GM23248 (cell line): ENCODE measurements at regions not wholly inside any gene's neighbourhood (a gene's known extent, or its start where the extent isn't known, plus 50 kb on each side); places are given as distances from the start of the nearest gene placed in this dataset.
"Not testable (repeated sequence)": the region's sequence is repeated elsewhere in the genome, so short reads cannot be mapped to it uniquely, and the experiment has no call there.

Experiments used
- EZH2 ChIP-seq: fragments of 200-600 bp; sonication (generic); IDR thresholded peaks from 2 replicates; pipeline ENCODE4 v1.6.1; 2018; ENCODE audit warnings: antibody characterized with exemption, mild to moderate bottlenecking; ENCODE audit not compliant: insufficient read depth, poor library complexity, severe bottlenecking
- EZH2phosphoT487 ChIP-seq: fragments of 200-600 bp; sonication (generic); IDR thresholded peaks from 2 replicates; pipeline ENCODE4 v1.6.1; 2018; ENCODE audit warnings: antibody characterized with exemption, moderate library complexity, mild to moderate bottlenecking, low read depth; ENCODE audit not compliant: insufficient read depth

DNA sequence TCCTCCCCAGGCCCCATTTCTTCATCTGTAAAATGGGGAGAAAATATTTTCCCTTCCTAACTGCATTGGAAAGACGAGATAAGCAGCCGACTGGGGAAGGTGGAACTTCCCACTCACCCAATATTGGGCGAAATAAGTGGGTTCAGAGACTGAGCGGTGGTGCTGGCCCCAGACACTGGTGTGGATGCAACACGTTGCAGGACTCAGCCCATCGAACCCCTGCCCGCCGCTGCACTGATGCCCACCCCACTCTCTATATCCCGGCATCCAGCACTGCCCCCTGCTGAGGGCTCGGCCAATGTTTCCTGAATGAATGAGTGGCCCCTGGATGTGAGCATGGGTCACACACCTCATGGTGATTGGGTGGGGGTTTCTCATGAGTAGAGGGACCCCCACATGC lies 194.4 kb upstream of the ZNG1E start:
- TF ChIP-seq EZH2, EZH2phosphoT487: not testable (repeated sequence)
